SK-N-SH (cell line): ENCODE measurements at regions not wholly inside any gene's neighbourhood (a gene's known extent, or its start where the extent isn't known, plus 50 kb on each side); places are given as distances from the start of the nearest gene placed in this dataset.

ENCODE experiments used
- CTCF ChIA-PET: fragments of 300-600, 350-600 bp; formaldehyde crosslinking; extraction: SDS; loops from one replicate; lab custom pipeline; 2021; lab: Yijun Ruan, JAX
- POLR2A ChIA-PET: fragments of 350-600 bp; sonication (Branson Sonifier 250); formaldehyde crosslinking; extraction: SDS; loops from one replicate; lab custom pipeline; 2020; ENCODE audit warnings: antibody characterized with exemption, inconsistent platforms; lab: Yijun Ruan, JAX
- DNase-seq: peaks from one replicate; pipeline ENCODE4 v3.0.0; 2012
- H2AFZ ChIP-seq: fragments of 200-600 bp; sonication (generic); 2 replicates; pipeline ENCODE4 v1.8.1; 2016; ENCODE audit warnings: antibody characterized with exemption, mild to moderate bottlenecking, low read depth
- H3F3A ChIP-seq: fragments of 200-600 bp; sonication (generic); replicated peaks from 2 replicates; pipeline ENCODE3; 2016; ENCODE audit warnings: antibody characterized with exemption, mild to moderate bottlenecking; ENCODE audit not compliant: insufficient read depth
- H3K27ac ChIP-seq, 2 experiments: fragments of 200-500 bp in 1 of 2; fragments of 200-600 bp in 1 of 2; sonication (Bioruptor generic) in 1 of 2; sonication (generic), shearing (Covaris generic) in 1 of 2; 2 replicates each; pipeline versions ENCODE4 v1.5.1 to v1.6.1; 2014 to 2016; ENCODE audit warnings: low read depth in 2 of 2, inconsistent platforms in 1 of 2, low read length in 1 of 2, mild to moderate bottlenecking in 1 of 2, mixed read lengths in 1 of 2
- H3K27me3 ChIP-seq: fragments of 200-600 bp; sonication (generic), shearing (Covaris generic); 2 replicates; pipeline ENCODE4 v1.6.1; 2016; ENCODE audit warnings: mixed run types; ENCODE audit not compliant: insufficient read depth
- H3K36me3 ChIP-seq, 2 experiments: fragments of 200-500 bp in 1 of 2; fragments of 200-600 bp in 1 of 2; sonication (Bioruptor generic) in 1 of 2; sonication (generic) in 1 of 2; replicated peaks in 1 of 2; 2 replicates each; pipeline versions ENCODE3 to v1.5.1; 2014 to 2016; ENCODE audit warnings: low read length in 1 of 2, mild to moderate bottlenecking in 1 of 2; ENCODE audit not compliant: insufficient read depth in 2 of 2, control insufficient read depth in 1 of 2
- H3K4me1 ChIP-seq, 2 experiments: fragments of 200-500 bp in 1 of 2; fragments of 200-600 bp in 1 of 2; sonication (Bioruptor generic) in 1 of 2; sonication (generic), shearing (Covaris generic) in 1 of 2; 2 replicates each; pipeline versions ENCODE4 v1.5.1 to v1.6.1; 2014 to 2016; ENCODE audit warnings: low read depth in 1 of 2, low read length in 1 of 2, mixed run types in 1 of 2; ENCODE audit not compliant: insufficient read depth in 2 of 2, control insufficient read depth in 1 of 2
- H3K4me2 ChIP-seq: fragments of 200-600 bp; sonication (generic), shearing (Covaris generic); 2 replicates; pipeline ENCODE4 v1.6.1; 2017; ENCODE audit warnings: mixed run types
- H3K4me3 ChIP-seq, 2 experiments: fragments of 200-500 bp in 1 of 2; fragments of 200-600 bp in 1 of 2; sonication (Bioruptor generic) in 1 of 2; sonication (generic), shearing (Covaris generic) in 1 of 2; 2 replicates each; pipeline versions ENCODE4 v1.5.1 to v1.8.1; 2014 to 2016; ENCODE audit warnings: low read depth in 2 of 2, inconsistent platforms in 1 of 2, low read length in 1 of 2, mild to moderate bottlenecking in 1 of 2, mixed read lengths in 1 of 2, moderate library complexity in 1 of 2
- H3K79me2 ChIP-seq: fragments of 200-600 bp; sonication (generic); 2 replicates; pipeline ENCODE4 v1.8.1; 2017; ENCODE audit warnings: mild to moderate bottlenecking; ENCODE audit not compliant: insufficient read depth
- H3K9ac ChIP-seq: fragments of 200-600 bp; sonication (generic); 2 replicates; pipeline ENCODE4 v1.6.1; 2017; ENCODE audit warnings: mixed run types
- H3K9me2 ChIP-seq: fragments of 200-600 bp; sonication (generic); 2 replicates; pipeline ENCODE4 v1.6.1; 2017; ENCODE audit warnings: mixed run types
- H3K9me3 ChIP-seq: fragments of 200-600 bp; sonication (generic); 2 replicates; pipeline ENCODE4 v1.6.1; 2017; ENCODE audit warnings: mixed run types, mild to moderate bottlenecking, moderate library complexity
- H4K20me1 ChIP-seq: fragments of 200-600 bp; sonication (generic); 2 replicates; pipeline ENCODE4 v1.6.1; 2017; ENCODE audit warnings: mild to moderate bottlenecking, mixed run types; ENCODE audit not compliant: insufficient read depth
- CHD2 ChIP-seq: fragments of 150-350 bp; IDR thresholded peaks from 2 replicates; pipeline ENCODE4 v1.6.1; 2018; ENCODE audit warnings: low read length; ENCODE audit not compliant: partially characterized antibody
- ELF1 ChIP-seq: IDR thresholded peaks from 2 replicates; pipeline ENCODE4 v1.4.0; 2012
- EP300 ChIP-seq, 2 experiments: IDR thresholded peaks; 2 replicates each; pipeline versions ENCODE4 v1.4.0 to v1.6.1; 2012; ENCODE audit warnings: borderline replicate concordance in 1 of 2, low read depth in 1 of 2, low read length in 1 of 2
- FOXJ3 ChIP-seq: sonication (generic); formaldehyde crosslinking; IDR thresholded peaks from 2 replicates; pipeline ENCODE4 v1.5.1; 2020; ENCODE audit warnings: mild to moderate bottlenecking, missing genetic modification reagents
- GABPA ChIP-seq: IDR thresholded peaks from 2 replicates; pipeline ENCODE4 v1.4.0; 2012; ENCODE audit warnings: low read depth, mild to moderate bottlenecking
- MEF2A ChIP-seq: IDR thresholded peaks from 2 replicates; pipeline ENCODE4 v1.4.0; 2012; ENCODE audit warnings: low read depth, borderline replicate concordance
- NFIC ChIP-seq: IDR thresholded peaks from 2 replicates; pipeline ENCODE4 v1.4.0; 2012; ENCODE audit warnings: borderline replicate concordance
- POLR2AphosphoS5 ChIP-seq: IDR thresholded peaks from 2 replicates; pipeline ENCODE4 v1.6.1; 2012; ENCODE audit warnings: low read depth, low read length
- RAD21 ChIP-seq: IDR thresholded peaks from 2 replicates; pipeline ENCODE4 v1.6.1; 2012; ENCODE audit warnings: mild to moderate bottlenecking, low read length
- RFX5 ChIP-seq: IDR thresholded peaks from 2 replicates; pipeline ENCODE4 v1.6.1; 2012; ENCODE audit warnings: mild to moderate bottlenecking, improper control_type of control experiment, low read length
- SIN3A ChIP-seq: IDR thresholded peaks from 2 replicates; pipeline ENCODE4 v1.6.1; 2012; ENCODE audit warnings: low read depth, mild to moderate bottlenecking, low read length, moderate library complexity, borderline replicate concordance
- TAF1 ChIP-seq: IDR thresholded peaks from 2 replicates; pipeline ENCODE4 v1.6.1; 2012; ENCODE audit warnings: low read depth, mild to moderate bottlenecking, low read length, moderate library complexity, borderline replicate concordance
- TEAD4 ChIP-seq: IDR thresholded peaks from 2 replicates; pipeline ENCODE4 v1.4.0; 2012; ENCODE audit warnings: mild to moderate bottlenecking, borderline replicate concordance; ENCODE audit not compliant: insufficient read depth
- YY1 ChIP-seq: IDR thresholded peaks from 2 replicates; pipeline ENCODE4 v1.4.0; 2012; ENCODE audit warnings: low read depth, mild to moderate bottlenecking
- WGBS: methylation state at CpG from one replicate; pipeline ENCODE4 v1.1.6; 2017; ENCODE audit warnings: low lambda C conversion rate; 5-methylcytosine and 5-hydroxymethylcytosine counted together
- TF ChIP-seq, protein P1 (sequence below): IDR thresholded peaks from 2 replicates; pipeline ENCODE4 v1.4.0; 2012; ENCODE audit warnings: low read depth, borderline replicate concordance
- TF ChIP-seq, protein P2 (sequence below): fragments of 150-350 bp; IDR thresholded peaks from 2 replicates; pipeline ENCODE4 v1.6.1; 2017; ENCODE audit warnings: antibody characterized with exemption, low read length, low read depth, borderline replicate concordance
- TF ChIP-seq, protein P3 (sequence below): IDR thresholded peaks from 2 replicates; pipeline ENCODE4; 2012

DNA sequence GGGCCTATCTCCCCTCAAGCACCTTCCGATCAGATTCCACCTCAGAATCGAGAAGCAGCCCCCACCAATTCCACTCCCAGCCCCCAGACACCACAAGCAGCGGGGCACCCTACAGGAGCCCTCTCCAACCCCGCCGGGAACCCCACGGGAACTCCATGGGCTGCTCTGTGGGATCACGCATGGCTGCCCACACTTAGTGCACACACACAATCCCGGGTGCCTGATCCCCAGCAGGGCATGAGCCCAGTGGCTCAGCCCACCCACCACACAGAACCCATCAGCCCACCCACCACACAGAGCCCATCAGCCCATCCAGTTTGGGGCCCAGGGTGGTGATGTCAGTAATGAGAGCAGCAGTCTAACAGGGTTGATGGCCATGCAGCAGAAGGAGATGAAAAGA lies 141.6 kb upstream of the LINGO1 start (continued):
- no peak for TF ChIP-seq SIN3A

DNA sequence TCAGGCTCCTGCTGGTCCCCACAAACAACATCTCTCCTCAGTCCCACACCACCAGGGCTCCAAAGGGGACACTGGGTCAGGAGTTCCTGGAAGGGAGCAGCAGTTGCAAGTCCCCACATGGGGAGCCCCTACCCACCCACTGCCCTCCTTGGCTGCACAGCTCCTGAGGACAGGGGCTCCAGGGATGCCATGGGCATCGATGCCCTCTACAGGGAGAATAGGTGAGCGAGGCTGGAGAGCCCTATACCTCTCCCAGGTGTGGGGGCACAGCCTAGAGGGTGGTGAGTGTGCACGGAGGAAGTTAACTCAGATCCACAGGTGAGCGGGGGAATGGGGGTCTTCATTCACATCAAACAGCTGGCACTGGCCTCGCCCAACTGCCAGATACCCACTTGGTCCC lies 141.2 kb upstream of the LINGO1 start:
- H3K9me3 ChIP-seq, result no peaks in the 10 kb centered on the region
- DNase-seq, result no peak
- CTCF ChIA-PET, result interaction anchor here (0.7 to 1.8 kb wide), 3 partner anchors 10 to 47 kb away, joined by 3 to 7 read pairs (median 6); no protein-coding TSS in a partner anchor
- no peaks in the 10 kb centered on the region for H3K36me3 ChIP-seq
- no peak overlapping the region for H3K4me2 ChIP-seq
- H3K79me2 ChIP-seq, result no peaks in the 10 kb centered on the region
- 26% methylated on average over 3 of the region's 5 CpGs for WGBS
- H3K4me3 ChIP-seq, result no peak overlapping the region
- H2AFZ ChIP-seq, result no peak overlapping the region
- no peaks in the 10 kb centered on the region for H3F3A ChIP-seq
- H3K27ac ChIP-seq, result no peak overlapping the region
- H4K20me1 ChIP-seq, result no peaks in the 10 kb centered on the region
- H3K9me2 ChIP-seq, result no peaks in the 10 kb centered on the region
- POLR2A ChIA-PET, result no interaction called here
- TF ChIP-seq RAD21 (peak; percentile 21; the same call in 1 of the 2 replicates), FOXJ3 (CRISPR knock-in tag) (no peak), ELF1 (no peak)
- H3K4me1 ChIP-seq, result no peaks in the 10 kb centered on the region
- H3K27me3 ChIP-seq, result no peaks in the 10 kb centered on the region; the same call in 1 of the 2 replicates
- H3K9ac ChIP-seq, result no peak overlapping the region

DNA sequence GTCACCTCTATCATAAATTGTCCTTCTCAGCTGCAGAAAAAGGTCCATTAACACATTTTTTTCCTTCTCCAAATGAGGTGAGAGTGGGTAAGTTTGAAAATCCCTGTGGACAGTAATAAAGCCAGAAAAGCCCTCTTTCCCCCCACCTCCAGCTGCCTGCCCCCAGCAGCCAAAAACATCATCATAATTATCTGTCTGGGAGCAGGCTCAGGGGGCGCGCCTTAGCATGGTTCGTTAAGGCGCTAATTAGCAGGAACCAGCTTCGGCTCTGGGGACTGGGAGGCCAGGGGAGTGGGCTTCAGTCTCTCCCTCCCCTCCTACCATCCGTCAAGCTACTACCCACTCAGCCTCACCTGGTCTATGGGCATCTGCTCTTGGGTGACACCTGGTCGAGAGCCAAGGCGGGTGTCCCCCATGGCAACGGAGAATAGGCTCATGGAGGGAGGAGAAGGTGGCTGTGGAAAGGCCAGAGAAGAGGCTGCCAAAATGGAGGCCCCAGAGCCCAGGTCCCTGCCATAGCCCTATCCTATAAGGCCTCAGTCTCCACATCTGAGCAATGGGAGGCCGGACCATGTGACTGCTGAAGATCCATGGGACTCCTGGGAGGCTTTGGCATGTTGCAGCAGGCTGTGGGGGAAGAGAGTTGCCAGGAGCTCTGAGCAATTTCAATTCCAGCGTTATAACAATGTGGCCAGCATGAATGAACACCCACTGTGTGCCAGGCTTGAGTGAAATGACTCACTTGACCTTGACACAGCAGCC lies 140.1 kb upstream of the LINGO1 start:
- Histone ChIP-seq H3K9ac (no peak overlapping the region), H4K20me1 (no peaks in the 10 kb centered on the region), H3K79me2 (no peaks in the 10 kb centered on the region), H3K4me2 (no peak overlapping the region), H3K36me3 (no peaks in the 10 kb centered on the region), H3K4me1 (no peaks in the 10 kb centered on the region), H3K9me3 (no peaks in the 10 kb centered on the region), H2AFZ (no peak overlapping the region), H3K27ac (no peak overlapping the region), H3F3A (no peaks in the 10 kb centered on the region), H3K27me3 (no peaks in the 10 kb centered on the region), H3K9me2 (no peaks in the 10 kb centered on the region), H3K4me3 (no peak overlapping the region)
- ChIA-PET CTCF (interaction anchor here (0.7 to 1.8 kb wide), 4 partner anchors 11 to 139 kb away, joined by 3 to 7 read pairs (median 5); no protein-coding TSS in a partner anchor), POLR2A (no interaction called here)
- TF ChIP-seq TAF1 (no peak), CHD2 (no peak), RFX5 (no peak), EP300 (IDR thresholded peaks at IDR 0.05; ENCODE audit: borderline replicate concordance in 1 of 2, low read depth in 1 of 2, low read length in 1 of 2) (no peak), RAD21 (no peak), NFIC (no peak), POLR2AphosphoS5 (no peak), TEAD4 (no peak), YY1 (no peak), MEF2A (no peak), GABPA (no peak)
- TF ChIP-seq, protein P1, sequence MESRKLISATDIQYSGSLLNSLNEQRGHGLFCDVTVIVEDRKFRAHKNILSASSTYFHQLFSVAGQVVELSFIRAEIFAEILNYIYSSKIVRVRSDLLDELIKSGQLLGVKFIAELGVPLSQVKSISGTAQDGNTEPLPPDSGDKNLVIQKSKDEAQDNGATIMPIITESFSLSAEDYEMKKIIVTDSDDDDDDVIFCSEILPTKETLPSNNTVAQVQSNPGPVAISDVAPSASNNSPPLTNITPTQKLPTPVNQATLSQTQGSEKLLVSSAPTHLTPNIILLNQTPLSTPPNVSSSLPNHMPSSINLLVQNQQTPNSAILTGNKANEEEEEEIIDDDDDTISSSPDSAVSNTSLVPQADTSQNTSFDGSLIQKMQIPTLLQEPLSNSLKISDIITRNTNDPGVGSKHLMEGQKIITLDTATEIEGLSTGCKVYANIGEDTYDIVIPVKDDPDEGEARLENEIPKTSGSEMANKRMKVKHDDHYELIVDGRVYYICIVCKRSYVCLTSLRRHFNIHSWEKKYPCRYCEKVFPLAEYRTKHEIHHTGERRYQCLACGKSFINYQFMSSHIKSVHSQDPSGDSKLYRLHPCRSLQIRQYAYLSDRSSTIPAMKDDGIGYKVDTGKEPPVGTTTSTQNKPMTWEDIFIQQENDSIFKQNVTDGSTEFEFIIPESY, result no peak
- TF ChIP-seq, protein P2, sequence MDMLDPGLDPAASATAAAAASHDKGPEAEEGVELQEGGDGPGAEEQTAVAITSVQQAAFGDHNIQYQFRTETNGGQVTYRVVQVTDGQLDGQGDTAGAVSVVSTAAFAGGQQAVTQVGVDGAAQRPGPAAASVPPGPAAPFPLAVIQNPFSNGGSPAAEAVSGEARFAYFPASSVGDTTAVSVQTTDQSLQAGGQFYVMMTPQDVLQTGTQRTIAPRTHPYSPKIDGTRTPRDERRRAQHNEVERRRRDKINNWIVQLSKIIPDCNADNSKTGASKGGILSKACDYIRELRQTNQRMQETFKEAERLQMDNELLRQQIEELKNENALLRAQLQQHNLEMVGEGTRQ, result no peak
- TF ChIP-seq, protein P3, sequence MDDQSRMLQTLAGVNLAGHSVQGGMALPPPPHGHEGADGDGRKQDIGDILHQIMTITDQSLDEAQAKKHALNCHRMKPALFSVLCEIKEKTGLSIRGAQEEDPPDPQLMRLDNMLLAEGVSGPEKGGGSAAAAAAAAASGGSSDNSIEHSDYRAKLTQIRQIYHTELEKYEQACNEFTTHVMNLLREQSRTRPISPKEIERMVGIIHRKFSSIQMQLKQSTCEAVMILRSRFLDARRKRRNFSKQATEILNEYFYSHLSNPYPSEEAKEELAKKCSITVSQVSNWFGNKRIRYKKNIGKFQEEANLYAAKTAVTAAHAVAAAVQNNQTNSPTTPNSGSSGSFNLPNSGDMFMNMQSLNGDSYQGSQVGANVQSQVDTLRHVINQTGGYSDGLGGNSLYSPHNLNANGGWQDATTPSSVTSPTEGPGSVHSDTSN, result no peak
- WGBS, result 53% methylated on average over 10 of the region's 11 CpGs
- no peak for DNase-seq
